ENCODE measurements at regions not wholly inside any gene's neighbourhood (a gene's known extent, or its start where the extent isn't known, plus 50 kb on each side); places are given as distances from the start of the nearest gene placed in this dataset.

GRCh38 chr15:69980341-69981059 is 117.2 kb downstream of the TLE3 start:
- Histone ChIP-seq H2BK15ac (ENCODE audit: low read depth, low read length) (no peak overlapping the region), H3K23ac (ENCODE audit: low read depth, low read length) (no peak overlapping the region), H4K5ac (ENCODE audit: low read depth, low read length) (no peak overlapping the region), H3K4ac (ENCODE audit: low read depth, low read length) (no peak overlapping the region), H3K9ac (ENCODE audit: low read depth, low read length) (no peak overlapping the region), H2BK20ac (ENCODE audit: low read depth, low read length) (no peak overlapping the region), H3K9me1 (ENCODE audit: insufficient read depth, low read length) (no peaks in the 10 kb centered on the region), H3K79me1 (ENCODE audit: low read depth in 1 of 2, low read length in 2 of 2) (no peaks in the 10 kb centered on the region), H4K91ac (ENCODE audit: insufficient read depth, low read depth, low read length) (no peak overlapping the region), H4K20me1 (ENCODE audit: insufficient read depth, low read length) (0 out of 2 replicates have a peak, but pooled peaks cover 4% of the 10 kb centered on the region), H3K9me3 (ENCODE audit: control insufficient read depth, insufficient read depth, low read length) (no peaks in the 10 kb centered on the region), H3K36me3 (ENCODE audit: control insufficient read depth, insufficient read depth, low read length) (no peaks in the 10 kb centered on the region), H2BK120ac (ENCODE audit: low read depth, low read length) (no peak overlapping the region), H4K8ac (ENCODE audit: low read depth in 2 of 2, low read length in 2 of 2) (no peak overlapping the region), H2AK9ac (replicated peaks; ENCODE audit: low read depth, low read length, poor library complexity) (no peak overlapping the region), H2AFZ (replicated peaks; ENCODE audit: low read length, poor library complexity) (no peak overlapping the region), H3K27me3 (ENCODE audit: control insufficient read depth, insufficient read depth, low read length) (peaks cover 39% of the 10 kb centered on the region), H3K27ac (ENCODE audit: insufficient read depth, low read length) (no peak overlapping the region), H3K4me3 (ENCODE audit: insufficient read depth, low read depth, low read length) (no peak overlapping the region), H3K14ac (replicated peaks; ENCODE audit: low read depth, low read length) (no peak overlapping the region), H3K4me1 (ENCODE audit: control insufficient read depth, insufficient read depth, low read length) (no peaks in the 10 kb centered on the region), H3K4me2 (ENCODE audit: low read depth, low read length) (no peak overlapping the region), H3K56ac (ENCODE audit: extremely low read depth, insufficient read depth, low read length) (no peak overlapping the region), H3K18ac (ENCODE audit: low read depth, low read length) (no peak overlapping the region), H2BK5ac (ENCODE audit: low read depth, low read length, poor library complexity, severe bottlenecking) (no peak overlapping the region), H2AK5ac (ENCODE audit: low read depth, low read length) (no peak overlapping the region)
- CTCF ChIA-PET = no interaction called here
- DNase-seq (no peak), ATAC-seq (ENCODE audit: low read depth) (no peak)
- BruUV-seq (replicated peaks) = no TSS peak
- POLR2A ChIA-PET (ENCODE audit: unreplicated experiment) = no interaction called here
- WGBS, 2 experiments (ENCODE audit: extremely low coverage in 2 of 2, insufficient read length in 1 of 2) = no CpG with 5 or more reads among the region's 7 CpGs
- in situ Hi-C loops (cut with MboI; ENCODE audit: low sequenced_read_pairs) = no loop called here
- no peak for TF ChIP-seq POLR2A (IDR thresholded peaks at IDR 0.05; ENCODE audit: low read depth, low read length)
- TF ChIP-seq CTCF (conservative IDR thresholded peaks at IDR 0.05; ENCODE audit: low read depth, low read length) = no peak
- no peak for TF ChIP-seq ELK1 (IDR thresholded peaks at IDR 0.05; ENCODE audit: borderline replicate concordance, low read depth, low read length)
- no peak for TF ChIP-seq FOS (IDR thresholded peaks at IDR 0.05; ENCODE audit: low read depth, low read length)
- no peak for TF ChIP-seq NFE2L2 (IDR thresholded peaks at IDR 0.05; ENCODE audit: low read depth, low read length)
- TF ChIP-seq RCOR1 (IDR thresholded peaks at IDR 0.05; ENCODE audit: insufficient replicate concordance, low read length) = no peak
- TF ChIP-seq RAD21 (IDR thresholded peaks at IDR 0.05; ENCODE audit: low read length) = no peak
- TF ChIP-seq RFX5 (IDR thresholded peaks at IDR 0.05; ENCODE audit: low read depth, low read length) = no peak
- TF ChIP-seq USF2 (IDR thresholded peaks at IDR 0.05; ENCODE audit: low read depth, low read length) = no peak
- TF ChIP-seq CEBPB (IDR thresholded peaks at IDR 0.05; ENCODE audit: low read depth, low read length) = no peak
- no peak for TF ChIP-seq MXI1 (IDR thresholded peaks at IDR 0.05; ENCODE audit: borderline replicate concordance, low read depth, low read length)
- no peak for TF ChIP-seq SMC3 (IDR thresholded peaks at IDR 0.05; ENCODE audit: low read depth, low read length)
- no peak for TF ChIP-seq BHLHE40 (IDR thresholded peaks at IDR 0.05; ENCODE audit: low read depth, low read length)
- no peak for TF ChIP-seq MAFK (IDR thresholded peaks at IDR 0.05; ENCODE audit: low read depth, low read length)
- dilution Hi-C loops (cut with HindIII; ENCODE audit: low sequenced_read_pairs, unreplicated experiment) = no loop called here
- intact Hi-C loops (cut with micrococcal nuclease) = no loop called here
